ENCODE measurements at regions not wholly inside any gene's neighbourhood (a gene's known extent, or its start where the extent isn't known, plus 50 kb on each side); places are given as distances from the start of the nearest gene placed in this dataset.

- TF ChIP-seq MAFK (IDR thresholded peaks at IDR 0.05; ENCODE audit: low read depth, low read length) (no peak), RAD21 (IDR thresholded peaks at IDR 0.05 in 1 of 2, conservative IDR thresholded peaks at IDR 0.05 in 1 of 2; ENCODE audit: low read depth in 2 of 2, low read length in 2 of 2) (no peak), YY1 (IDR thresholded peaks at IDR 0.05; ENCODE audit: low read depth, low read length) (no peak), EZH2 (IDR thresholded peaks at IDR 0.05; ENCODE audit: low read depth, low read length, severe bottlenecking) (no peak), CTCF (IDR thresholded peaks at IDR 0.05; ENCODE audit: control extremely low read depth in 1 of 3, insufficient read depth in 1 of 3, low read depth in 1 of 3, low read length in 3 of 3) (no peak), EGR1 (IDR thresholded peaks at IDR 0.05; ENCODE audit: borderline replicate concordance, low read depth, low read length) (no peak), JUND (IDR thresholded peaks at IDR 0.05; ENCODE audit: low read length) (no peak), GABPA (IDR thresholded peaks at IDR 0.05; ENCODE audit: borderline replicate concordance, insufficient read depth, low read length) (no peak), BACH1 (IDR thresholded peaks at IDR 0.05; ENCODE audit: low read length) (no peak), POLR2A (IDR thresholded peaks at IDR 0.05; ENCODE audit: control extremely low read depth in 1 of 2, low read depth in 2 of 2, low read length in 2 of 2) (no peak), MAX (IDR thresholded peaks at IDR 0.05) (no peak), CREB1 (IDR thresholded peaks at IDR 0.05) (no peak)
Observed at GRCh38 chr5:25418978-25419377, 774.2 kb upstream of the CDH10 start.

All from H1 (cell line).